Aorta (tissue), 5 donors: ENCODE measurements at regions not wholly inside any gene's neighbourhood (a gene's known extent, or its start where the extent isn't known, plus 50 kb on each side); places are given as distances from the start of the nearest gene placed in this dataset.
"Not testable (repeated sequence)": the region's sequence is repeated elsewhere in the genome, so short reads cannot be mapped to it uniquely, and the experiment has no call there.

ENCODE experiments used
- ATAC-seq: fragments of 200-7000 bp; cut with Tn5 transposase; one replicate; pipeline ENCODE4 v1.9.1; 2022; ENCODE audit warnings: moderate library complexity; ENCODE audit not compliant: low FRiP score
- DNase-seq, 2 donors: peaks; one replicate each; pipeline ENCODE4 v3.0.0-alpha.2; 2020
- H3K27ac ChIP-seq, 2 donors: one replicate each; pipeline ENCODE4 v1.5.1; 2013; ENCODE audit warnings: low read length in 2 of 2, mild to moderate bottlenecking in 2 of 2, moderate library complexity in 2 of 2, control low read depth in 1 of 2, inconsistent platforms in 1 of 2, low read depth in 1 of 2
- H3K27me3 ChIP-seq, 2 donors: one replicate each; pipeline ENCODE4 v1.6.1; 2013; ENCODE audit warnings: control low read depth in 1 of 2, low read length in 1 of 2, mild to moderate bottlenecking in 1 of 2, moderate library complexity in 1 of 2; ENCODE audit not compliant: insufficient read depth in 2 of 2, control insufficient read depth in 1 of 2
- H3K36me3 ChIP-seq, 2 donors: one replicate each; pipeline ENCODE4 v1.6.1; 2013; ENCODE audit warnings: control low read depth in 1 of 2, low read length in 1 of 2, mild to moderate bottlenecking in 1 of 2; ENCODE audit not compliant: insufficient read depth in 2 of 2, control insufficient read depth in 1 of 2
- H3K4me1 ChIP-seq, 2 donors: one replicate each; pipeline ENCODE4 v1.6.1; 2013; ENCODE audit warnings: low read length in 2 of 2, control low read depth in 1 of 2, mild to moderate bottlenecking in 1 of 2, moderate library complexity in 1 of 2; ENCODE audit not compliant: insufficient read depth in 2 of 2, control insufficient read depth in 1 of 2
- H3K4me3 ChIP-seq, 2 donors: one replicate each; pipeline ENCODE4 v1.5.1; 2013; ENCODE audit warnings: low read length in 2 of 2, control low read depth in 1 of 2, mild to moderate bottlenecking in 1 of 2
- H3K9me3 ChIP-seq: one replicate; pipeline ENCODE4 v1.6.1; 2013; ENCODE audit warnings: mild to moderate bottlenecking, low read length; ENCODE audit not compliant: control insufficient read depth
- WGBS, 2 donors: extraction: QIAGEN DNeasy Blood & Tissue Kit; methylation state at CpG; one replicate each; pipeline ENCODE4 v1.1.7; 2013; 5-methylcytosine and 5-hydroxymethylcytosine counted together
- intact Hi-C, 2 donors: fragments of 100-400 bp; cut with DNase I; formaldehyde crosslinking; loops; one replicate each; pipeline versions ENCODE4 v1.14.2 to v1.15.0; 2022
- donor health status: healthy with polysubstance abuse.
- donor health status: Bipolar disorder and iron deficiency.
- donor health status: DM: no; HTN: no; CAD: no.
- donor health status: DM: no; HTN: no; CAD: no.
- donor health status: DM: yes; HTN: yes; CAD: no.

GRCh38 chr4:60696062-60696461 lies 504.1 kb upstream of the ADGRL3 start:
- H3K36me3 ChIP-seq, H3K4me3 ChIP-seq, H3K27ac ChIP-seq, H3K9me3 ChIP-seq, H3K27me3 ChIP-seq, DNase-seq, intact Hi-C loops, H3K4me1 ChIP-seq, ATAC-seq: not testable (repeated sequence)
- 94 to 95% methylated on average over 5 of the region's 5 CpGs for WGBS, 2 donors

GRCh38 chr4:60709061-60709460 lies 491.1 kb upstream of the ADGRL3 start:
- H3K36me3 ChIP-seq: no peaks in the 10 kb centered on the region
- DNase-seq: no peak
- no peak overlapping the region for H3K4me3 ChIP-seq
- H3K9me3 ChIP-seq: no peaks in the 10 kb centered on the region
- WGBS, 2 donors: 95 to 97% methylated on average over 2 of the region's 2 CpGs
- no peak for ATAC-seq
- intact Hi-C loops: no loop called here
- no peaks in the 10 kb centered on the region for H3K4me1 ChIP-seq
- no peaks in the 10 kb centered on the region for H3K27me3 ChIP-seq
- no peak overlapping the region for H3K27ac ChIP-seq

- H3K36me3 ChIP-seq: no peaks in the 10 kb centered on the region
- intact Hi-C loops: no loop called here
- DNase-seq (no peak), ATAC-seq (no peak)
- peaks cover 0 to 2% of the 10 kb centered on the region in 2 donors for H3K4me1 ChIP-seq
- H3K27me3 ChIP-seq: no peaks in the 10 kb centered on the region
- 87 to 90% methylated on average over 1 of the region's 1 CpG for WGBS, 2 donors
- no peaks in the 10 kb centered on the region for H3K9me3 ChIP-seq
- H3K4me3 ChIP-seq: no peak overlapping the region
- no peak overlapping the region for H3K27ac ChIP-seq
Observed at GRCh38 chr4:60718874-60719273, 481.3 kb upstream of the ADGRL3 start.

- H3K27me3 ChIP-seq: no peaks in the 10 kb centered on the region
- no peak overlapping the region for H3K27ac ChIP-seq
- intact Hi-C loops: no loop called here
- ATAC-seq (no peak), DNase-seq (no peak)
- H3K9me3 ChIP-seq: no peaks in the 10 kb centered on the region
- no peaks in the 10 kb centered on the region for H3K36me3 ChIP-seq
- WGBS, 2 donors: 3 to 4% methylated on average over 1 of the region's 1 CpG
- H3K4me3 ChIP-seq: no peak overlapping the region
- peaks cover 0 to 3% of the 10 kb centered on the region in 2 donors for H3K4me1 ChIP-seq
Observed at GRCh38 chr4:60721685-60722084, 478.4 kb upstream of the ADGRL3 start.

GRCh38 chr4:60723796-60724195 lies 476.3 kb upstream of the ADGRL3 start:
- Histone ChIP-seq H3K4me3 (no peak overlapping the region), H3K27ac (peak overlapping the region; percentile 25 to 93), H3K27me3 (no peaks in the 10 kb centered on the region), H3K9me3 (no peaks in the 10 kb centered on the region), H3K36me3 (no peaks in the 10 kb centered on the region), H3K4me1 (peaks cover 0 to 3% of the 10 kb centered on the region in 2 donors)
- WGBS, 2 donors: 53 to 55% methylated on average over 3 of the region's 3 CpGs
- intact Hi-C loops: loop anchor here in 1 of 2 donors (2.0 kb wide), 1 partner anchor 41 kb away; no protein-coding TSS in a partner anchor
- no peak for DNase-seq
- ATAC-seq: no peak

GRCh38 chr4:60724623-60725022 lies 475.5 kb upstream of the ADGRL3 start:
- DNase-seq: no peak
- intact Hi-C loops: loop anchor here in 1 of 2 donors (2.0 kb wide), 1 partner anchor 42 kb away; no protein-coding TSS in a partner anchor
- WGBS, 2 donors: 7 to 13% methylated on average over 3 of the region's 3 CpGs

GRCh38 chr4:60726779-60727178 lies 473.3 kb upstream of the ADGRL3 start:
- ATAC-seq: no peak

More at GRCh38 chr4:60724623-60725022, 475.5 kb upstream of the ADGRL3 start:
- Histone ChIP-seq H3K27ac (peak overlapping the region; percentile 40 to 93), H3K9me3 (no peaks in the 10 kb centered on the region), H3K4me1 (peaks cover 0 to 3% of the 10 kb centered on the region in 2 donors), H3K27me3 (no peaks in the 10 kb centered on the region), H3K36me3 (no peaks in the 10 kb centered on the region), H3K4me3 (no peak overlapping the region)
- peak; percentile 64 for ATAC-seq

GRCh38 chr4:60729194-60729593 lies 470.9 kb upstream of the ADGRL3 start:
- no peaks in the 10 kb centered on the region for H3K4me1 ChIP-seq
- no peak overlapping the region for H3K27ac ChIP-seq
- no peak overlapping the region for H3K4me3 ChIP-seq
- DNase-seq (no peak), ATAC-seq (no peak)
- intact Hi-C loops: no loop called here
- H3K36me3 ChIP-seq: no peaks in the 10 kb centered on the region
- no peaks in the 10 kb centered on the region for H3K27me3 ChIP-seq
- no peaks in the 10 kb centered on the region for H3K9me3 ChIP-seq

More at GRCh38 chr4:60726779-60727178, 473.3 kb upstream of the ADGRL3 start:
- Histone ChIP-seq H3K27me3 (no peaks in the 10 kb centered on the region), H3K9me3 (no peaks in the 10 kb centered on the region), H3K4me1 (peaks cover 0 to 3% of the 10 kb centered on the region in 2 donors), H3K4me3 (no peak overlapping the region), H3K36me3 (no peaks in the 10 kb centered on the region), H3K27ac (no peak overlapping the region)
- intact Hi-C loops: no loop called here
- no peak for DNase-seq

- H3K4me3 ChIP-seq, ATAC-seq, H3K4me1 ChIP-seq, intact Hi-C loops, DNase-seq, H3K27ac ChIP-seq, H3K36me3 ChIP-seq, H3K9me3 ChIP-seq, H3K27me3 ChIP-seq: not testable (repeated sequence)
- WGBS, 2 donors: 65 to 66% methylated on average over 3 of the region's 3 CpGs
Observed at GRCh38 chr4:60729764-60730163, 470.4 kb upstream of the ADGRL3 start.
